HEK293 (cell line): ENCODE measurements at regions not wholly inside any gene's neighbourhood (a gene's known extent, or its start where the extent isn't known, plus 50 kb on each side); places are given as distances from the start of the nearest gene placed in this dataset.

Experiments
- ATF2 ChIP-seq: fragments of 450-650 bp; formaldehyde crosslinking; IDR thresholded peaks from 2 replicates; pipeline ENCODE4 v1.5.1; 2016; ENCODE audit warnings: missing biosample characterization, missing genetic modification characterization, low read depth
- CTCF ChIP-seq: fragments of 450-650 bp; formaldehyde crosslinking; IDR thresholded peaks from 2 replicates; pipeline ENCODE4 v1.5.1; 2016; ENCODE audit warnings: missing biosample characterization, missing genetic modification characterization
- PRDM10 ChIP-seq: fragments of 450-650 bp; formaldehyde crosslinking; IDR thresholded peaks from 2 replicates; pipeline ENCODE4 v1.5.1; 2016; ENCODE audit warnings: missing biosample characterization, missing genetic modification characterization
- SETDB1 ChIP-seq: IDR thresholded peaks from one replicate; pipeline ENCODE4 v1.6.1; 2017; ENCODE audit warnings: mild to moderate bottlenecking, low read length, moderate library complexity, mixed read lengths; ENCODE audit not compliant: insufficient read length
- YY1 ChIP-seq: fragments of 450-650 bp; formaldehyde crosslinking; IDR thresholded peaks from 2 replicates; pipeline ENCODE4 v1.5.1; 2018; ENCODE audit warnings: missing biosample characterization, missing genetic modification characterization
- ZBTB17 ChIP-seq: fragments of 450-650 bp; formaldehyde crosslinking; IDR thresholded peaks from 2 replicates; pipeline ENCODE4 v1.5.1; 2016; ENCODE audit warnings: missing biosample characterization, missing genetic modification characterization
- ZFHX2 ChIP-seq: fragments of 450-650 bp; formaldehyde crosslinking; conservative IDR thresholded peaks from 2 replicates; pipeline ENCODE4 v1.5.1; 2016; ENCODE audit warnings: missing biosample characterization, missing genetic modification characterization
- ZFP37 ChIP-seq: fragments of 450-650 bp; formaldehyde crosslinking; IDR thresholded peaks from 2 replicates; pipeline ENCODE4 v1.5.1; 2016; ENCODE audit warnings: missing biosample characterization, missing genetic modification characterization
- ZNF394 ChIP-seq: fragments of 450-650 bp; formaldehyde crosslinking; IDR thresholded peaks from 2 replicates; pipeline ENCODE4 v1.5.1; 2016; ENCODE audit warnings: missing biosample characterization, missing genetic modification characterization, mild to moderate bottlenecking, moderate library complexity, borderline replicate concordance
- ZNF555 ChIP-seq: fragments of 450-650 bp; formaldehyde crosslinking; conservative IDR thresholded peaks from 2 replicates; pipeline ENCODE4 v1.5.1; 2017; ENCODE audit warnings: missing biosample characterization, mild to moderate bottlenecking, missing genetic modification characterization, inconsistent platforms
- ZNF558 ChIP-seq: fragments of 450-650 bp; formaldehyde crosslinking; IDR thresholded peaks from 2 replicates; pipeline ENCODE4 v1.5.1; 2016; ENCODE audit warnings: missing biosample characterization, missing genetic modification characterization
- ZNF768 ChIP-seq: fragments of 450-650 bp; formaldehyde crosslinking; IDR thresholded peaks from 2 replicates; pipeline ENCODE4 v1.5.1; 2018; ENCODE audit warnings: missing biosample characterization, mild to moderate bottlenecking, missing genetic modification characterization

- TF ChIP-seq YY1 (tag by site-specific recombination), result no peak
- TF ChIP-seq CTCF (tag by site-specific recombination), result no peak
- no peak for TF ChIP-seq ATF2
- TF ChIP-seq PRDM10 (tag by site-specific recombination), result no peak
- no peak for TF ChIP-seq SETDB1
- TF ChIP-seq ZNF555 (tag by site-specific recombination), result no peak
- no peak for TF ChIP-seq ZFHX2 (tag by site-specific recombination)
- no peak for TF ChIP-seq ZBTB17 (tag by site-specific recombination)
- TF ChIP-seq ZNF394 (tag by site-specific recombination), result no peak
- no peak for TF ChIP-seq ZFP37 (tag by site-specific recombination)
- no peak for TF ChIP-seq ZNF558 (tag by site-specific recombination)
- no peak for TF ChIP-seq ZNF768 (tag by site-specific recombination)
Measured at GRCh38 chr4:33054161-33054560, 2334.0 kb downstream of the PCDH7 start.
